ENCODE measurements at regions not wholly inside any gene's neighbourhood (a gene's known extent, or its start where the extent isn't known, plus 50 kb on each side); places are given as distances from the start of the nearest gene placed in this dataset.

DNA sequence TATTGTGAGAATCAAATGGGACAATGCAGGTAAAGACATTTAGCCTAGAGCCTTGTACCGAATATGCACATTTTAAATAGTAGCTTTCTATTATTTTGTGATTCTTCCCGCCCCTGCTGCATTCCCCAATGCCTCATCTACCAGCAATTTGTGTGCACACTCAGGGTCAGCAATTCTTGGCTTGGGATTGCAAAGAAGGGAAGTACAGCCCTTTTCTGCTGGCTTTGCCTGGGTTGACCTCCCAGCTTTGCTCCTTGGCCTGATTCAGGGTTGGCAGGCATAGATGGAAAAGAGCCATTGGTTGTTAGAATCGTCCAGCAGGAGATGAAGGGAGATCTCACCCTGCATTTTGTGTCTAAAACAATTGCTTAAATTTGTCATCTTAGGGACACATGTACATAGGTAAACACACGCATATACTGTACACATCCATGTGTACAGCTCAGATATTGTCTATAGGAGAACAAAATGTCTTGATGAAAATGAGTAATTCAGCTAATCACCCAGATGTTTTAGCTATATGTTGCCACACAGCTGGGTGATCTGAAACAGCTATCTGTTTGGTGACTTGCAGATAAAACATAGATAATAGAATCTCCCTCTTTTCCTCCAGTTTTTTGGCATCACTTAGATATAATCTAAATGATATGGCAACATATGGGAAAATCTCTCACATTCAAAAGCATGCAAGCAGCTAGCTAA, 340.9 kb upstream of the TBL1XR1 start:
- intact Hi-C loops (cut with micrococcal nuclease; ENCODE audit: unreplicated experiment) = no loop called here
- Histone ChIP-seq H3K27ac (ENCODE audit: low read depth, low read length, poor library complexity, severe bottlenecking) (no peak overlapping the region), H3K27me3 (replicated peaks; ENCODE audit: insufficient read depth, low read depth, low read length, poor library complexity) (no peaks in the 10 kb centered on the region), H3K9me3 (ENCODE audit: low read depth, low read length, poor library complexity, severe bottlenecking) (no peaks in the 10 kb centered on the region), H3K36me3 (ENCODE audit: insufficient read depth, low read length, poor library complexity, severe bottlenecking) (no peaks in the 10 kb centered on the region), H3K4me1 (ENCODE audit: insufficient read depth, low read length, poor library complexity, severe bottlenecking) (peaks cover 7% of the 10 kb centered on the region), H3K4me3 (ENCODE audit: low read depth, low read length, poor library complexity, severe bottlenecking) (no peak overlapping the region)
- POLR2A ChIA-PET (ENCODE audit: low non-redundant PET) = no interaction called here
- CTCF ChIA-PET = no interaction called here
- BruUV-seq (replicated peaks) = no TSS peak
- DNase-seq (ENCODE audit: low spot score) = no peak
- TF ChIP-seq, protein P1, sequence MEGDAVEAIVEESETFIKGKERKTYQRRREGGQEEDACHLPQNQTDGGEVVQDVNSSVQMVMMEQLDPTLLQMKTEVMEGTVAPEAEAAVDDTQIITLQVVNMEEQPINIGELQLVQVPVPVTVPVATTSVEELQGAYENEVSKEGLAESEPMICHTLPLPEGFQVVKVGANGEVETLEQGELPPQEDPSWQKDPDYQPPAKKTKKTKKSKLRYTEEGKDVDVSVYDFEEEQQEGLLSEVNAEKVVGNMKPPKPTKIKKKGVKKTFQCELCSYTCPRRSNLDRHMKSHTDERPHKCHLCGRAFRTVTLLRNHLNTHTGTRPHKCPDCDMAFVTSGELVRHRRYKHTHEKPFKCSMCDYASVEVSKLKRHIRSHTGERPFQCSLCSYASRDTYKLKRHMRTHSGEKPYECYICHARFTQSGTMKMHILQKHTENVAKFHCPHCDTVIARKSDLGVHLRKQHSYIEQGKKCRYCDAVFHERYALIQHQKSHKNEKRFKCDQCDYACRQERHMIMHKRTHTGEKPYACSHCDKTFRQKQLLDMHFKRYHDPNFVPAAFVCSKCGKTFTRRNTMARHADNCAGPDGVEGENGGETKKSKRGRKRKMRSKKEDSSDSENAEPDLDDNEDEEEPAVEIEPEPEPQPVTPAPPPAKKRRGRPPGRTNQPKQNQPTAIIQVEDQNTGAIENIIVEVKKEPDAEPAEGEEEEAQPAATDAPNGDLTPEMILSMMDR (conservative IDR thresholded peaks at IDR 0.05; ENCODE audit: low read depth, low read length) = no peak
- TF ChIP-seq EZH2 (IDR thresholded peaks at IDR 0.05; ENCODE audit: borderline replicate concordance, low read depth, low read length, poor library complexity, severe bottlenecking) = no peak

- BruUV-seq (replicated peaks) = no TSS peak
- Histone ChIP-seq H3K27ac (ENCODE audit: low read depth, low read length, poor library complexity, severe bottlenecking) (no peak overlapping the region), H3K4me1 (ENCODE audit: insufficient read depth, low read length, poor library complexity, severe bottlenecking) (peaks cover 7% of the 10 kb centered on the region), H3K36me3 (ENCODE audit: insufficient read depth, low read length, poor library complexity, severe bottlenecking) (no peaks in the 10 kb centered on the region), H3K27me3 (replicated peaks; ENCODE audit: insufficient read depth, low read depth, low read length, poor library complexity) (no peaks in the 10 kb centered on the region), H3K9me3 (ENCODE audit: low read depth, low read length, poor library complexity, severe bottlenecking) (no peaks in the 10 kb centered on the region), H3K4me3 (ENCODE audit: low read depth, low read length, poor library complexity, severe bottlenecking) (no peak overlapping the region)
- ChIA-PET POLR2A (ENCODE audit: low non-redundant PET) (no interaction called here), CTCF (no interaction called here)
- intact Hi-C loops (cut with micrococcal nuclease; ENCODE audit: unreplicated experiment) = no loop called here
- no peak for TF ChIP-seq EZH2 (IDR thresholded peaks at IDR 0.05; ENCODE audit: borderline replicate concordance, low read depth, low read length, poor library complexity, severe bottlenecking)
- TF ChIP-seq, protein P1 (conservative IDR thresholded peaks at IDR 0.05; ENCODE audit: low read depth, low read length) = no peak
- DNase-seq (ENCODE audit: low spot score) = no peak
These were observed 341.8 kb upstream of the TBL1XR1 start for GRCh38 chr3:177538750-177539730.

- TF ChIP-seq, protein P1 (conservative IDR thresholded peaks at IDR 0.05; ENCODE audit: low read depth, low read length) = no peak
- TF ChIP-seq EZH2 (IDR thresholded peaks at IDR 0.05; ENCODE audit: borderline replicate concordance, low read depth, low read length, poor library complexity, severe bottlenecking) = no peak
- intact Hi-C loops (cut with micrococcal nuclease; ENCODE audit: unreplicated experiment) = no loop called here
- ChIA-PET POLR2A (ENCODE audit: low non-redundant PET) (no interaction called here), CTCF (no interaction called here)
- no peak for DNase-seq (ENCODE audit: low spot score)
- no TSS peak for BruUV-seq (replicated peaks)
- no peak overlapping the region for H3K27ac ChIP-seq (ENCODE audit: low read depth, low read length, poor library complexity, severe bottlenecking)
- no peak overlapping the region for H3K4me3 ChIP-seq (ENCODE audit: low read depth, low read length, poor library complexity, severe bottlenecking)
- no peaks in the 10 kb centered on the region for H3K27me3 ChIP-seq (replicated peaks; ENCODE audit: insufficient read depth, low read depth, low read length, poor library complexity)
- no peaks in the 10 kb centered on the region for H3K9me3 ChIP-seq (ENCODE audit: low read depth, low read length, poor library complexity, severe bottlenecking)
- peaks cover 7% of the 10 kb centered on the region for H3K4me1 ChIP-seq (ENCODE audit: insufficient read depth, low read length, poor library complexity, severe bottlenecking)
- no peaks in the 10 kb centered on the region for H3K36me3 ChIP-seq (ENCODE audit: insufficient read depth, low read length, poor library complexity, severe bottlenecking)
These were observed 344.3 kb upstream of the TBL1XR1 start for GRCh38 chr3:177541541-177541940.

All from A673 (cell line).